ENCODE measurements at regions not wholly inside any gene's neighbourhood (a gene's known extent, or its start where the extent isn't known, plus 50 kb on each side); places are given as distances from the start of the nearest gene placed in this dataset.

GRCh38 chr7:22632674-22633073 is 94.3 kb upstream of the IL6 start:
- ChIA-PET POLR2A (no interaction called here), CTCF (no interaction called here)
- TF ChIP-seq, protein P1, sequence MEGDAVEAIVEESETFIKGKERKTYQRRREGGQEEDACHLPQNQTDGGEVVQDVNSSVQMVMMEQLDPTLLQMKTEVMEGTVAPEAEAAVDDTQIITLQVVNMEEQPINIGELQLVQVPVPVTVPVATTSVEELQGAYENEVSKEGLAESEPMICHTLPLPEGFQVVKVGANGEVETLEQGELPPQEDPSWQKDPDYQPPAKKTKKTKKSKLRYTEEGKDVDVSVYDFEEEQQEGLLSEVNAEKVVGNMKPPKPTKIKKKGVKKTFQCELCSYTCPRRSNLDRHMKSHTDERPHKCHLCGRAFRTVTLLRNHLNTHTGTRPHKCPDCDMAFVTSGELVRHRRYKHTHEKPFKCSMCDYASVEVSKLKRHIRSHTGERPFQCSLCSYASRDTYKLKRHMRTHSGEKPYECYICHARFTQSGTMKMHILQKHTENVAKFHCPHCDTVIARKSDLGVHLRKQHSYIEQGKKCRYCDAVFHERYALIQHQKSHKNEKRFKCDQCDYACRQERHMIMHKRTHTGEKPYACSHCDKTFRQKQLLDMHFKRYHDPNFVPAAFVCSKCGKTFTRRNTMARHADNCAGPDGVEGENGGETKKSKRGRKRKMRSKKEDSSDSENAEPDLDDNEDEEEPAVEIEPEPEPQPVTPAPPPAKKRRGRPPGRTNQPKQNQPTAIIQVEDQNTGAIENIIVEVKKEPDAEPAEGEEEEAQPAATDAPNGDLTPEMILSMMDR (IDR thresholded peaks at IDR 0.05; ENCODE audit: control extremely low read depth, extremely low read depth, low read depth, missing control alignments): no peak
- no peak for DNase-seq (ENCODE audit: extremely low spot score)

- TF ChIP-seq, protein P1 (IDR thresholded peaks at IDR 0.05; ENCODE audit: control extremely low read depth, extremely low read depth, low read depth, missing control alignments): no peak
- POLR2A ChIA-PET: no interaction called here
- DNase-seq (ENCODE audit: extremely low spot score): no peak
- CTCF ChIA-PET: interaction anchor here (2.2 kb wide), 1 partner anchor 13 kb away, joined by 4 read pairs; no protein-coding TSS in a partner anchor
These were observed 95.3 kb upstream of the IL6 start for GRCh38 chr7:22631730-22632129.

DNA sequence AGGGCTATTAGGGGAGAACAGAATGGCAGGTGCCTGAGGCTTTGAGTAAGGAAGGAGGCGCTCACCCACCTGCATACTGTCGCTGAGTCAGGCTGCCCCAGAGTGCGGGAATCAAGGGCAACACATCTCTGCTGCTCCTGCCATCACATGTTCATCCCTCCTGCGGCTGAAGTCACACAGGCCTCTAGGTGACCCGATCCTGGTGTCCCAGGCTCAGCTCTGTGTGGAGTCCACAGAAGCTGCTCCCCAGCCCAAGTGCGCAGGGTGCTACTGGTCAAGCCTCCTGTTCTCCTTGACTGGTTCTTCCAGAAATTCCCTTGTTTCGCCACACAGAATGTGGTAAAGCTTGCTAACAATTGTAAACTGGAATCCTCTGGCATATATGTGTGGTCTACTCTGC is 96.9 kb upstream of the IL6 start:
- ChIA-PET POLR2A (no interaction called here), CTCF (interaction anchor here (1.2 to 2.2 kb wide), 2 partner anchors 9 to 15 kb away, joined by 3 to 4 read pairs; no protein-coding TSS in a partner anchor)

DNA sequence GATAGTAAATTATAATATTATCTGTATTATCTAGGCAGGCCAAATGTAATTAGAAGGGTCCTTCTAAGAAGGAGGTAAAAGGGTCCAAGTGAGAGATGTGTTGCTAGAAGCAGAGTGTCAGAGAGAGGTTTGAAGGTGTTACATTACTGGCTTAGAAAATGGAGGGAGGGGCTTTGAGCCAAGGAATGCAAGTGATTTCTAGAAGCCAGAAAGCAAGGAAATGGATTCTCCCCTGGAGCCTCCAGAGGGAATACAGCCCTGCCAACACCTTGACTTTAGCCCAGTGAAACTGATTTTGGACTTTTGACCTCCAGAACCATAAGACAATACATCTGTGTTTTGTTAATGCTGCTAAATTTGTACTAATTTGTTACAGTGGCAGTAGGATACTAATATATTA is 97.9 kb upstream of the IL6 start:
- ChIA-PET CTCF (interaction anchor here (1.2 kb wide), 1 partner anchor 10 kb away, joined by 3 read pairs; no protein-coding TSS in a partner anchor), POLR2A (no interaction called here)
- no peak for DNase-seq (ENCODE audit: extremely low spot score)
- TF ChIP-seq, protein P1 (IDR thresholded peaks at IDR 0.05; ENCODE audit: control extremely low read depth, extremely low read depth, low read depth, missing control alignments): no peak

More for the DNA sequence above, 96.9 kb upstream of the IL6 start:
- TF ChIP-seq, protein P1 (IDR thresholded peaks at IDR 0.05; ENCODE audit: control extremely low read depth, extremely low read depth, low read depth, missing control alignments): no peak
- no peak for DNase-seq (ENCODE audit: extremely low spot score)

DNA sequence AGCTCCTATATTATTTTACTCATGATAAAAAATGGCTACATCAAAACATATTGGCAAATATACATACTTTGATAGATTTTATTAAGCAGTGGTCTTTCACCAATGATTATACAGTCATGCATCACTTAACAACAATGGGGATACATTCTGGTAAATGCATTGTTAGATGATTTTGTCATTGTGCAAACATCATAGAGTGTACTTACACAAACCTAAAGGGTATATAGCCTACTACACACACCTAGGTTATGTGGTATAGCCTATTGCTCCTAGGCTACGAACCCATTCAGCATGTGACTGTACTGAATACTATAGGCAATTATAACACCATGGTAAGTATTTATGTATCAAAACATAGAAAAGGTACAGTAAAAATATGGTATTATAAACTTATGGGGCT is 98.9 kb upstream of the IL6 start:
- POLR2A ChIA-PET: no interaction called here
- CTCF ChIA-PET: no interaction called here
- no peak for DNase-seq (ENCODE audit: extremely low spot score)

DNA sequence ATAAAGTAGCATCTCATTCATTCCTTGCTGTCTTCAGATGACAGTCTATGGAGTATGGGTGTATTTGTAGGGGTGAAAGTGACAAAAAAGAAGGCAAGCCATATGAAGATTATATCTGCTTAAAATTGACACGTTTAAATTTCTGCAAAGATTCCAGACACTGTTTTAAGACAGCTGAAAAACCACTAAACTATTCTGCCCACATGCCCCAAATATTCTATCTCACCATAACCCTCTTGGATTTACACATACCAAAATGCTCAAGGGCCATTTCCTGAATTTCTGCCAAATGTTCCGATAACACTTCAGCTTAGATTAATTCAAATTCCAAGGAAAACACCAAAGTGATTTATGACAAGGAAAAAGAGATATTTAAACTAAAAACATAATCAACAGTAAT is 99.9 kb upstream of the IL6 start:
- DNase-seq (ENCODE audit: extremely low spot score): no peak
- ChIA-PET CTCF (no interaction called here), POLR2A (no interaction called here)
- TF ChIP-seq, protein P1 (IDR thresholded peaks at IDR 0.05; ENCODE audit: control extremely low read depth, extremely low read depth, low read depth, missing control alignments): no peak

More for the DNA sequence above, 98.9 kb upstream of the IL6 start:
- TF ChIP-seq, protein P1 (IDR thresholded peaks at IDR 0.05; ENCODE audit: control extremely low read depth, extremely low read depth, low read depth, missing control alignments): no peak

- DNase-seq (ENCODE audit: extremely low spot score): no peak
- POLR2A ChIA-PET: no interaction called here
- CTCF ChIA-PET: interaction anchor here (1.3 kb wide), 1 partner anchor 10 kb away, joined by 3 read pairs; no protein-coding TSS in a partner anchor
These were observed 101.7 kb upstream of the IL6 start for GRCh38 chr7:22625251-22625650.

More at GRCh38 chr7:22625251-22625650, 101.7 kb upstream of the IL6 start:
- TF ChIP-seq, protein P1 (IDR thresholded peaks at IDR 0.05; ENCODE audit: control extremely low read depth, extremely low read depth, low read depth, missing control alignments): no peak
